H1 (cell line): ENCODE measurements at regions not wholly inside any gene's neighbourhood (a gene's known extent, or its start where the extent isn't known, plus 50 kb on each side); places are given as distances from the start of the nearest gene placed in this dataset.

Experiments
- CTCF ChIA-PET: fragments of 300-600 bp; sonication (Branson Sonifier 250); formaldehyde crosslinking; loops from one replicate; lab custom pipeline; 2021; ENCODE audit not compliant: partially characterized antibody; lab: Charles Lee
- POLR2A ChIA-PET: fragments of 300-600 bp; sonication (Branson Sonifier 250); formaldehyde crosslinking; loops from one replicate; lab custom pipeline; 2021; ENCODE audit warnings: inconsistent platforms; ENCODE audit not compliant: partially characterized antibody; lab: Charles Lee
- DNase-seq, 2 experiments: peaks; one replicate each; pipeline versions ENCODE4 v3.0.0 to v3.0.0-alpha.2; 2010 to 2022; ENCODE audit warnings: low spot score in 2 of 2, low read depth in 1 of 2, mixed read lengths in 1 of 2
- FAIRE-seq: peaks from 2 replicates; lab custom pipeline; 2011; peaks lifted over from hg19 to GRCh38; lab: Jason Lieb, UNC
- H2AFZ ChIP-seq: 2 replicates; pipeline ENCODE4 v1.8.1; 2012; ENCODE audit warnings: low read length, inconsistent platforms
- H2AK5ac ChIP-seq: 2 replicates; pipeline ENCODE4 v1.6.1; 2013; ENCODE audit warnings: low read depth, low read length
- H2BK120ac ChIP-seq: replicated peaks from 2 replicates; pipeline ENCODE3; 2013; ENCODE audit warnings: low read depth, low read length, inconsistent platforms
- H2BK12ac ChIP-seq: 2 replicates; pipeline ENCODE4 v1.6.1; 2013; ENCODE audit warnings: low read depth, low read length
- H2BK15ac ChIP-seq: 2 replicates; pipeline ENCODE4 v1.6.1; 2013; ENCODE audit warnings: low read length
- H2BK20ac ChIP-seq: 2 replicates; pipeline ENCODE4 v1.6.1; 2013; ENCODE audit warnings: low read length
- H2BK5ac ChIP-seq: 2 replicates; pipeline ENCODE4 v1.6.1; 2013; ENCODE audit warnings: low read depth, low read length
- H3K14ac ChIP-seq: 2 replicates; pipeline ENCODE4 v1.6.1; 2013; ENCODE audit warnings: inconsistent platforms; ENCODE audit not compliant: insufficient read length
- H3K18ac ChIP-seq: 2 replicates; pipeline ENCODE4 v1.6.1; 2013; ENCODE audit warnings: low read length; ENCODE audit errors: extremely low read depth
- H3K23ac ChIP-seq: 2 replicates; pipeline ENCODE4 v1.6.1; 2013; ENCODE audit warnings: inconsistent platforms; ENCODE audit not compliant: insufficient read length
- H3K23me2 ChIP-seq: 2 replicates; pipeline ENCODE4 v1.6.1; 2013; ENCODE audit warnings: low read depth, low read length
- H3K27ac ChIP-seq: 2 replicates; pipeline ENCODE4 v1.6.1; 2011; ENCODE audit warnings: low read depth, low read length, inconsistent platforms
- H3K27me3 ChIP-seq, 4 experiments: replicated peaks in 1 of 4; 1 replicate in 1 of 4; 2 replicates in 3 of 4; pipeline versions ENCODE4 v1.6.1 to v1.8.1; 2011 to 2013; ENCODE audit warnings: low read length in 3 of 4, mild to moderate bottlenecking in 3 of 4, inconsistent platforms in 2 of 4, mixed read lengths in 2 of 4, moderate library complexity in 1 of 4; ENCODE audit not compliant: control insufficient read depth in 3 of 4, insufficient read depth in 3 of 4; ENCODE audit errors: extremely low read depth in 1 of 4
- H3K36me3 ChIP-seq, 4 experiments: 2 replicates each; pipeline versions ENCODE4 v1.6.1 to v1.8.1; 2011 to 2013; ENCODE audit warnings: mild to moderate bottlenecking in 4 of 4, low read length in 3 of 4, moderate library complexity in 2 of 4, control low read depth in 1 of 4, inconsistent platforms in 1 of 4; ENCODE audit not compliant: insufficient read depth in 4 of 4, control insufficient read depth in 2 of 4
- H3K4ac ChIP-seq: replicated peaks from 2 replicates; pipeline ENCODE3; 2013; ENCODE audit warnings: low read length, low read depth, mixed read lengths, inconsistent platforms; ENCODE audit not compliant: insufficient read length
- H3K4me1 ChIP-seq, 4 experiments: replicated peaks in 1 of 4; 1 replicate in 1 of 4; 2 replicates in 3 of 4; pipeline versions ENCODE4 v1.6.1 to v1.8.1; 2011 to 2013; ENCODE audit warnings: low read length in 3 of 4, inconsistent platforms in 2 of 4, mixed read lengths in 1 of 4; ENCODE audit not compliant: insufficient read depth in 4 of 4, control insufficient read depth in 3 of 4
- H3K4me2 ChIP-seq, 2 experiments: 2 replicates each; pipeline versions ENCODE4 v1.6.1 to v1.8.1; 2011 to 2013; ENCODE audit warnings: low read depth in 2 of 2, low read length in 2 of 2, control low read depth in 1 of 2, inconsistent platforms in 1 of 2, mild to moderate bottlenecking in 1 of 2; ENCODE audit not compliant: insufficient read depth in 1 of 2
- H3K4me3 ChIP-seq, 4 experiments: fragments of 200-600, 300-600 bp in 1 of 4; sonication (generic), shearing (Covaris generic), sonication (Bioruptor Twin) in 1 of 4; 2 replicates each; pipeline versions ENCODE4 v1.5.1 to v1.8.1; 2011 to 2016; ENCODE audit warnings: low read length in 4 of 4, low read depth in 3 of 4, control low read depth in 2 of 4, inconsistent platforms in 2 of 4, mild to moderate bottlenecking in 2 of 4, mixed read lengths in 1 of 4, moderate library complexity in 1 of 4; ENCODE audit not compliant: insufficient read depth in 2 of 4; ENCODE audit errors: extremely low read depth in 1 of 4
- H3K56ac ChIP-seq: replicated peaks from 2 replicates; pipeline ENCODE3; 2013; ENCODE audit warnings: low read depth, mild to moderate bottlenecking, mixed read lengths, low read length, inconsistent platforms; ENCODE audit not compliant: insufficient read length
- H3K79me1 ChIP-seq: 2 replicates; pipeline ENCODE4 v1.6.1; 2013; ENCODE audit warnings: low read depth, low read length, control low read depth
- H3K79me2 ChIP-seq, 2 experiments: 2 replicates each; pipeline versions ENCODE4 v1.6.1 to v1.8.1; 2012 to 2013; ENCODE audit warnings: low read length in 2 of 2, mild to moderate bottlenecking in 2 of 2, inconsistent platforms in 1 of 2; ENCODE audit not compliant: insufficient read depth in 2 of 2, control insufficient read depth in 1 of 2
- H3K9ac ChIP-seq, 4 experiments: replicated peaks in 1 of 4; 1 replicate in 1 of 4; 2 replicates in 3 of 4; pipeline versions ENCODE4 v1.6.1 to v1.8.1; 2011 to 2013; ENCODE audit warnings: low read depth in 3 of 4, low read length in 3 of 4, control low read depth in 2 of 4, mild to moderate bottlenecking in 2 of 4, moderate library complexity in 2 of 4, inconsistent platforms in 1 of 4; ENCODE audit errors: extremely low read depth in 1 of 4
- H3K9me3 ChIP-seq, 2 experiments: 2 replicates each; pipeline versions ENCODE4 v1.6.1 to v1.8.1; 2012 to 2013; ENCODE audit warnings: mild to moderate bottlenecking in 2 of 2, moderate library complexity in 2 of 2, control low read depth in 1 of 2, inconsistent platforms in 1 of 2, low read depth in 1 of 2, low read length in 1 of 2, mixed read lengths in 1 of 2; ENCODE audit not compliant: insufficient read depth in 2 of 2
- H4K20me1 ChIP-seq, 2 experiments: replicated peaks in 1 of 2; 2 replicates each; pipeline versions ENCODE3 to v1.8.1; 2011 to 2013; ENCODE audit warnings: inconsistent platforms in 2 of 2, low read length in 2 of 2, mild to moderate bottlenecking in 1 of 2; ENCODE audit not compliant: insufficient read depth in 2 of 2, control insufficient read depth in 1 of 2
- H4K5ac ChIP-seq: 2 replicates; pipeline ENCODE4 v1.6.1; 2013; ENCODE audit warnings: low read length, low read depth, mixed read lengths, inconsistent platforms; ENCODE audit not compliant: insufficient read length
- H4K8ac ChIP-seq: 2 replicates; pipeline ENCODE4 v1.8.0; 2013; ENCODE audit warnings: mild to moderate bottlenecking, moderate library complexity, low read length, inconsistent platforms; ENCODE audit not compliant: insufficient read depth; ENCODE audit errors: extremely low read depth
- H4K91ac ChIP-seq: replicated peaks from 2 replicates; pipeline ENCODE3; 2013; ENCODE audit warnings: low read length, mixed read lengths, inconsistent platforms; ENCODE audit not compliant: insufficient read length
- BRCA1 ChIP-seq: IDR thresholded peaks from 2 replicates; pipeline ENCODE4 v1.6.1; 2012; ENCODE audit warnings: low read depth, low read length, improper control_type of control experiment
- CBX5 ChIP-seq: fragments of 300-800, 300-1000 bp; sonication (generic); IDR thresholded peaks from 2 replicates; pipeline ENCODE4 v1.7.1; 2016; ENCODE audit warnings: antibody characterized with exemption, low read length, low read depth
- CEBPB ChIP-seq: IDR thresholded peaks from 2 replicates; pipeline ENCODE4 v1.6.1; 2012; ENCODE audit warnings: low read depth, low read length
- CHD2 ChIP-seq: IDR thresholded peaks from 2 replicates; pipeline ENCODE4 v1.6.1; 2012; ENCODE audit warnings: low read length, improper control_type of control experiment
- CREB1 ChIP-seq: IDR thresholded peaks from 2 replicates; pipeline ENCODE4 v1.6.1; 2012; ENCODE audit warnings: inconsistent platforms
- CTBP2 ChIP-seq: IDR thresholded peaks from 2 replicates; pipeline ENCODE4 v1.7.0; 2011; ENCODE audit warnings: borderline replicate concordance, mild to moderate bottlenecking, moderate library complexity, mixed read lengths, low read length; ENCODE audit not compliant: insufficient read depth, insufficient read length
- EGR1 ChIP-seq: IDR thresholded peaks from 2 replicates; pipeline ENCODE4 v1.6.1; 2011; ENCODE audit warnings: low read depth, low read length, borderline replicate concordance
- GABPA ChIP-seq: IDR thresholded peaks from 2 replicates; pipeline ENCODE4 v1.6.1; 2011; ENCODE audit warnings: mild to moderate bottlenecking, low read length, moderate library complexity, borderline replicate concordance; ENCODE audit not compliant: insufficient read depth
- GTF2F1 ChIP-seq: IDR thresholded peaks from 2 replicates; pipeline ENCODE4 v1.6.1; 2012; ENCODE audit warnings: low read depth, low read length, improper control_type of control experiment, borderline replicate concordance
- JUND ChIP-seq: IDR thresholded peaks from 2 replicates; pipeline ENCODE4 v1.6.1; 2011; ENCODE audit warnings: mild to moderate bottlenecking, improper control_type of control experiment, low read length
- PHF8 ChIP-seq: fragments of 200-600 bp; sonication (generic); conservative IDR thresholded peaks from 2 replicates; pipeline ENCODE4 v1.7.1; 2012; ENCODE audit warnings: low read depth, mild to moderate bottlenecking, inconsistent platforms, low read length, moderate library complexity
- POLR2AphosphoS5 ChIP-seq: IDR thresholded peaks from 2 replicates; pipeline ENCODE4 v1.6.1; 2011; ENCODE audit warnings: low read depth, low read length
- POU5F1 ChIP-seq: IDR thresholded peaks from 2 replicates; pipeline ENCODE4 v1.6.1; 2011; ENCODE audit warnings: low read depth, mild to moderate bottlenecking, low read length, moderate library complexity
- RFX5 ChIP-seq: IDR thresholded peaks from 2 replicates; pipeline ENCODE4 v1.6.1; 2011; ENCODE audit warnings: low read depth, low read length, improper control_type of control experiment, borderline replicate concordance
- SP1 ChIP-seq: IDR thresholded peaks from 2 replicates; pipeline ENCODE4 v1.6.1; 2011; ENCODE audit warnings: low read depth, low read length
- TCF12 ChIP-seq: IDR thresholded peaks from 2 replicates; pipeline ENCODE4 v1.6.1; 2011; ENCODE audit warnings: low read depth, mild to moderate bottlenecking, low read length
- WGBS, 2 experiments: shearing (Covaris generic) in 1 of 2; methylation state at CpG; one replicate each; pipeline versions ENCODE4 v1.1.6 to v1.1.7; 2013 to 2015; ENCODE audit warnings: low lambda C conversion rate in 2 of 2, mixed read lengths in 2 of 2, inconsistent platforms in 1 of 2, low coverage in 1 of 2, missing lambda C conversion rate in 1 of 2; ENCODE audit not compliant: insufficient replicate concordance in 2 of 2, insufficient coverage in 1 of 2, insufficient read length in 1 of 2; ENCODE audit errors: extremely low coverage in 1 of 2, missing lambda C conversion rate in 1 of 2; 5-methylcytosine and 5-hydroxymethylcytosine counted together

GRCh38 chr10:4183761-4184261 is 398.8 kb upstream of the KLF6 start:
- Histone ChIP-seq H3K27ac (no peak overlapping the region), H2BK20ac (no peak overlapping the region), H2BK12ac (no peak overlapping the region), H3K27me3 (no peaks in the 10 kb centered on the region), H3K4me1 (no peaks in the 10 kb centered on the region), H3K14ac (no peak overlapping the region), H3K23me2 (no peaks in the 10 kb centered on the region), H2BK5ac (no peak overlapping the region), H3K4me2 (no peak overlapping the region), H3K9ac (no peak overlapping the region), H3K18ac (no peak overlapping the region), H3K23ac (no peak overlapping the region), H2BK15ac (no peak overlapping the region), H3K36me3 (no peaks in the 10 kb centered on the region), H4K20me1 (no peaks in the 10 kb centered on the region), H3K56ac (no peak overlapping the region), H2BK120ac (no peak overlapping the region), H4K8ac (no peak overlapping the region), H4K5ac (no peak overlapping the region), H4K91ac (no peak overlapping the region), H3K9me3 (no peaks in the 10 kb centered on the region), H2AFZ (no peak overlapping the region), H3K4ac (no peak overlapping the region), H2AK5ac (no peak overlapping the region), H3K79me1 (no peaks in the 10 kb centered on the region), H3K4me3 (no peak overlapping the region), H3K79me2 (no peaks in the 10 kb centered on the region)
- ChIA-PET POLR2A (no interaction called here), CTCF (interaction anchor here (1.5 kb wide), 1 partner anchor 9 kb away, joined by 5 read pairs; no protein-coding TSS in a partner anchor)
- DNase-seq: no peak
- 89% methylated on average over 3 of the region's 3 CpGs; no CpG with 5 or more reads in 1 of the 2 experiments for WGBS, 2 experiments
- FAIRE-seq: no peak
- no peak for TF ChIP-seq CREB1
- no peak for TF ChIP-seq POU5F1
- TF ChIP-seq BRCA1: no peak
- no peak for TF ChIP-seq CEBPB
- no peak for TF ChIP-seq JUND
- no peak for TF ChIP-seq CHD2
- no peak for TF ChIP-seq CTBP2
- no peak for TF ChIP-seq SP1
- TF ChIP-seq EGR1: no peak
- no peak for TF ChIP-seq RFX5
- TF ChIP-seq CBX5: no peak
- no peak for TF ChIP-seq TCF12
- TF ChIP-seq PHF8: no peak
- TF ChIP-seq GTF2F1: no peak
- no peak for TF ChIP-seq GABPA
- TF ChIP-seq POLR2AphosphoS5: no peak
